ENCODE measurements at regions not wholly inside any gene's neighbourhood (a gene's known extent, or its start where the extent isn't known, plus 50 kb on each side); places are given as distances from the start of the nearest gene placed in this dataset.

GRCh38 chr22:48624401-48624800, 1203.3 kb downstream of the BRD1 start:
- TF ChIP-seq CTCF (IDR thresholded peaks at IDR 0.05), result no peak
- no peak for TF ChIP-seq POLR2A (IDR thresholded peaks at IDR 0.05)

Measured in adrenal gland (tissue), 5 donors.